Upper lobe of left lung (tissue), 4 donors: ENCODE measurements at regions not wholly inside any gene's neighbourhood (a gene's known extent, or its start where the extent isn't known, plus 50 kb on each side); places are given as distances from the start of the nearest gene placed in this dataset.

Experiments
- CTCF ChIP-seq, 6 experiments: fragments of 450-650 bp in 4 of 6; fragments of 200-600 bp in 2 of 6; sonication (generic) in 2 of 6; IDR thresholded peaks; one replicate each; pipeline ENCODE4 v1.5.1; 2016 to 2019; ENCODE audit warnings: antibody characterized with exemption in 6 of 6
- POLR2A ChIP-seq, 4 donors: fragments of 450-650 bp; IDR thresholded peaks; one replicate each; pipeline ENCODE4 v1.5.1; 2016 to 2017; ENCODE audit warnings: antibody characterized with exemption in 4 of 4, mild to moderate bottlenecking in 2 of 4

GRCh38 chr9:69986970-69987369, 56.7 kb upstream of the MAMDC2 start:
- TF ChIP-seq CTCF (IDR thresholded peaks at IDR 0.05) (no peak), POLR2A (IDR thresholded peaks at IDR 0.05) (no peak)
